Keratinocyte (primary cell): ENCODE measurements at regions not wholly inside any gene's neighbourhood (a gene's known extent, or its start where the extent isn't known, plus 50 kb on each side); places are given as distances from the start of the nearest gene placed in this dataset.

Experiments
- CTCF ChIP-seq, 3 experiments: IDR thresholded peaks in 1 of 3; conservative IDR thresholded peaks in 1 of 3; optimal IDR thresholded peaks in 1 of 3; 2 replicates in 2 of 3; 3 replicates in 1 of 3; pipeline versions ENCODE3 to v1.5.1; 2011; ENCODE audit warnings: low read length in 3 of 3, mild to moderate bottlenecking in 3 of 3, moderate library complexity in 2 of 3, control low read depth in 1 of 3, inconsistent platforms in 1 of 3; ENCODE audit not compliant: insufficient read depth in 2 of 3; ENCODE audit errors: extremely low read depth in 1 of 3
- EZH2 ChIP-seq: IDR thresholded peaks from one replicate; pipeline ENCODE4 v1.6.1; 2012; ENCODE audit warnings: inconsistent platforms, mild to moderate bottlenecking, low read length, moderate library complexity

- no peak for TF ChIP-seq CTCF (optimal IDR thresholded peaks at IDR 0.05 in 1 of 3, IDR thresholded peaks at IDR 0.05 in 1 of 3, conservative IDR thresholded peaks at IDR 0.05 in 1 of 3; ENCODE audit: extremely low read depth in 1 of 3, insufficient read depth in 2 of 3, low read length in 3 of 3)
- no peak for TF ChIP-seq EZH2
Measured at GRCh38 chr7:67343572-67343971, 346.9 kb downstream of the TYW1 start.
